Activated CD8-positive, alpha-beta T cell treated with anti-CD3 and anti-CD28 coated beads for 36 hours (primary cell): ENCODE measurements at regions not wholly inside any gene's neighbourhood (a gene's known extent, or its start where the extent isn't known, plus 50 kb on each side); places are given as distances from the start of the nearest gene placed in this dataset.

Experiments
- ATAC-seq: fragments of 200-7000 bp; cut with Tn5 transposase; one replicate; pipeline ENCODE4 v1.10.0; 2021; ENCODE audit warnings: mild to moderate bottlenecking, moderate library complexity
- CTCF ChIA-PET: fragments of 350-600 bp; sonication (Branson Sonifier 250); formaldehyde crosslinking; loops from one replicate; lab custom pipeline; 2021; ENCODE audit warnings: antibody characterized with exemption; lab: Charles Lee
- POLR2A ChIA-PET: fragments of 350-600 bp; sonication (Branson Sonifier 250); formaldehyde crosslinking; loops from one replicate; lab custom pipeline; 2021; ENCODE audit warnings: antibody characterized with exemption; lab: Charles Lee
- DNase-seq: peaks from one replicate; pipeline ENCODE4 v3.0.0-alpha.2; 2020
- H3K27ac Mint-ChIP-seq: one replicate; pipeline ENCODE4 v1.8.0; 2021; ENCODE audit warnings: mild to moderate bottlenecking, mixed read lengths
- H3K27me3 Mint-ChIP-seq: one replicate; pipeline ENCODE4 v1.8.0; 2021; ENCODE audit warnings: mixed read lengths
- H3K36me3 Mint-ChIP-seq: one replicate; pipeline ENCODE4 v1.8.0; 2021; ENCODE audit warnings: low read depth, mixed read lengths
- H3K4me1 Mint-ChIP-seq: one replicate; pipeline ENCODE4 v1.8.0; 2021; ENCODE audit warnings: low read depth, mixed read lengths
- H3K4me3 Mint-ChIP-seq: one replicate; pipeline ENCODE4 v1.8.0; 2021; ENCODE audit warnings: mild to moderate bottlenecking, moderate library complexity, mixed read lengths
- H3K9me3 Mint-ChIP-seq: one replicate; pipeline ENCODE4 v1.8.0; 2021; ENCODE audit warnings: mixed read lengths
- CTCF ChIP-seq: fragments of 200-600 bp; IDR thresholded peaks from one replicate; pipeline ENCODE4 v1.8.0; 2022; ENCODE audit warnings: antibody characterized with exemption, mild to moderate bottlenecking
- intact Hi-C: fragments of 100-400 bp; cut with micrococcal nuclease; formaldehyde crosslinking; loops from one replicate; pipeline ENCODE4 v1.10.0; 2022

GRCh38 chr10:128825626-128826025 is 641.4 kb upstream of the MGMT start:
- CTCF ChIA-PET: interaction anchor here (1.2 kb wide), 1 partner anchor 34 kb away, joined by 3 read pairs; no protein-coding TSS in a partner anchor
- no peak overlapping the region for H3K4me3 Mint-ChIP-seq
- POLR2A ChIA-PET: no interaction called here
- no peaks in the 10 kb centered on the region for H3K36me3 Mint-ChIP-seq
- TF ChIP-seq CTCF: no peak
- ATAC-seq: no peak
- no peaks in the 10 kb centered on the region for H3K4me1 Mint-ChIP-seq
- H3K27me3 Mint-ChIP-seq: no peaks in the 10 kb centered on the region
- intact Hi-C loops: no loop called here
- no peak for DNase-seq
- H3K27ac Mint-ChIP-seq: no peak overlapping the region
- H3K9me3 Mint-ChIP-seq: no peaks in the 10 kb centered on the region

DNA sequence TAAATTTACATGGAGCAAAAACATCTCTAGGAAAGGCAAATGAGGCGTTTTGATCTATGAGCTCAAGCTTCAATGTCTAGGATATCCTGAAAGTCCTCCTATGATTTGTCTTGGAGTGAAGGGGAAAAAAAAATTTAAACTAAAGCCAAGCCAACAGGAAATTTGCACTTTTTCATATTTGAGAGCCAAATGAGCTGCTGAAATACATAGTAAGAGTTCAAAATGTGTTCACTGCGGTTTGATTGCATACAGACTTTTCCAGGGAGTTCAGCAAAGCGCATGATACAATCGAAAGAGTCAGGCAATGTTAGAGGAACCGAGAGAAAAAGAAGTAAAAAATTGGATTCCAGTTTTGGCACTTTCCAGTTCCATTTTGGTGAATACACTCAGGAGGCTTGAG is 633.4 kb upstream of the MGMT start:
- POLR2A ChIA-PET: no interaction called here
- no peak overlapping the region for H3K27ac Mint-ChIP-seq

GRCh38 chr10:128835361-128835760 is 631.7 kb upstream of the MGMT start:
- ATAC-seq: no peak
- H3K27ac Mint-ChIP-seq: no peak overlapping the region
- H3K4me3 Mint-ChIP-seq: no peak overlapping the region
- H3K9me3 Mint-ChIP-seq: no peaks in the 10 kb centered on the region
- H3K27me3 Mint-ChIP-seq: no peaks in the 10 kb centered on the region
- DNase-seq: no peak
- no peaks in the 10 kb centered on the region for H3K4me1 Mint-ChIP-seq
- POLR2A ChIA-PET: no interaction called here
- intact Hi-C loops: no loop called here
- TF ChIP-seq CTCF: no peak
- CTCF ChIA-PET: no interaction called here
- H3K36me3 Mint-ChIP-seq: no peaks in the 10 kb centered on the region

More for the DNA sequence above, 633.4 kb upstream of the MGMT start:
- CTCF ChIA-PET: no interaction called here
- ATAC-seq: no peak
- DNase-seq: no peak
- Mint-ChIP-seq H3K4me1 (no peaks in the 10 kb centered on the region), H3K4me3 (no peak overlapping the region), H3K9me3 (no peaks in the 10 kb centered on the region), H3K27me3 (no peaks in the 10 kb centered on the region), H3K36me3 (no peaks in the 10 kb centered on the region)
- intact Hi-C loops: no loop called here
- TF ChIP-seq CTCF: no peak

GRCh38 chr10:128837478-128837877 is 629.6 kb upstream of the MGMT start:
- TF ChIP-seq CTCF: no peak
- DNase-seq (no peak), ATAC-seq (no peak)
- Mint-ChIP-seq H3K4me1 (no peaks in the 10 kb centered on the region), H3K9me3 (no peaks in the 10 kb centered on the region), H3K4me3 (no peak overlapping the region), H3K27me3 (peaks cover 6% of the 10 kb centered on the region), H3K36me3 (no peaks in the 10 kb centered on the region), H3K27ac (no peak overlapping the region)
- ChIA-PET POLR2A (no interaction called here), CTCF (no interaction called here)
- intact Hi-C loops: no loop called here

GRCh38 chr10:128839134-128839533 is 627.9 kb upstream of the MGMT start:
- intact Hi-C loops: no loop called here
- ChIA-PET CTCF (interaction anchor here (1.0 kb wide), 1 partner anchor 21 kb away, joined by 3 read pairs; no protein-coding TSS in a partner anchor), POLR2A (no interaction called here)
- Mint-ChIP-seq H3K27ac (no peak overlapping the region), H3K36me3 (no peaks in the 10 kb centered on the region), H3K27me3 (peaks cover 7% of the 10 kb centered on the region), H3K4me1 (no peaks in the 10 kb centered on the region), H3K4me3 (no peak overlapping the region), H3K9me3 (no peaks in the 10 kb centered on the region)
- ATAC-seq: no peak
- DNase-seq: no peak
- no peak for TF ChIP-seq CTCF
